HEK293T (cell line): ENCODE measurements at regions not wholly inside any gene's neighbourhood (a gene's known extent, or its start where the extent isn't known, plus 50 kb on each side); places are given as distances from the start of the nearest gene placed in this dataset.

Source experiments
- CTCF ChIA-PET: fragments of 350-600 bp; formaldehyde crosslinking; extraction: SDS; loops from one replicate; lab custom pipeline; 2021; ENCODE audit warnings: antibody characterized with exemption, inconsistent platforms; lab: Yijun Ruan, JAX
- POLR2A ChIA-PET: fragments of 350-600 bp; formaldehyde crosslinking; extraction: SDS; loops from one replicate; lab custom pipeline; 2020; ENCODE audit warnings: antibody characterized with exemption, inconsistent platforms; lab: Yijun Ruan, JAX
- DNase-seq: peaks from one replicate; pipeline ENCODE4 v3.0.0; 2012; ENCODE audit warnings: mixed read lengths; ENCODE audit errors: extremely low spot score
- ARNT ChIP-seq: fragments of 450-650 bp; IDR thresholded peaks from 2 replicates; pipeline ENCODE4 v1.6.1; 2017; ENCODE audit warnings: mild to moderate bottlenecking
- BHLHE40 ChIP-seq: fragments of 450-650 bp; IDR thresholded peaks from 2 replicates; pipeline ENCODE4 v1.6.1; 2016; ENCODE audit warnings: mild to moderate bottlenecking, moderate library complexity, borderline replicate concordance
- CTBP1 ChIP-seq: fragments of 450-650 bp; IDR thresholded peaks from 2 replicates; pipeline ENCODE4 v1.6.1; 2016; ENCODE audit warnings: borderline replicate concordance
- ELF4 ChIP-seq: fragments of 450-650 bp; IDR thresholded peaks from 2 replicates; pipeline ENCODE4 v1.6.1; 2017; ENCODE audit warnings: antibody characterized with exemption
- FOXA1 ChIP-seq: fragments of 450-650 bp; IDR thresholded peaks from 2 replicates; pipeline ENCODE4 v1.6.1; 2016; ENCODE audit warnings: mild to moderate bottlenecking
- FOXK2 ChIP-seq: fragments of 450-650 bp; IDR thresholded peaks from 2 replicates; pipeline ENCODE4 v1.6.1; 2016; ENCODE audit warnings: mild to moderate bottlenecking
- FOXM1 ChIP-seq: fragments of 450-650 bp; IDR thresholded peaks from 2 replicates; pipeline ENCODE4 v1.6.1; 2017; ENCODE audit warnings: mild to moderate bottlenecking, borderline replicate concordance
- HDGF ChIP-seq: fragments of 450-650 bp; IDR thresholded peaks from 2 replicates; pipeline ENCODE4 v1.6.1; 2017; ENCODE audit warnings: antibody characterized with exemption, borderline replicate concordance
- L3MBTL2 ChIP-seq: fragments of 450-650 bp; conservative IDR thresholded peaks from 2 replicates; pipeline ENCODE4 v1.6.1; 2016; ENCODE audit warnings: mild to moderate bottlenecking
- LEF1 ChIP-seq: fragments of 450-650 bp; IDR thresholded peaks from 2 replicates; pipeline ENCODE4 v1.6.1; 2017; ENCODE audit warnings: mild to moderate bottlenecking, borderline replicate concordance
- NFRKB ChIP-seq: fragments of 450-650 bp; IDR thresholded peaks from 2 replicates; pipeline ENCODE4 v1.6.1; 2016; ENCODE audit warnings: mild to moderate bottlenecking, moderate library complexity
- PKNOX1 ChIP-seq: fragments of 450-650 bp; IDR thresholded peaks from 2 replicates; pipeline ENCODE4 v1.6.1; 2016
- SP1 ChIP-seq: fragments of 450-650 bp; IDR thresholded peaks from 2 replicates; pipeline ENCODE4 v1.6.1; 2017
- SUZ12 ChIP-seq: fragments of 450-650 bp; IDR thresholded peaks from 2 replicates; pipeline ENCODE4 v1.6.1; 2016; ENCODE audit warnings: mild to moderate bottlenecking
- TARDBP ChIP-seq: fragments of 450-650 bp; IDR thresholded peaks from 2 replicates; pipeline ENCODE4 v1.6.1; 2016
- ZNF384 ChIP-seq: fragments of 450-650 bp; IDR thresholded peaks from 2 replicates; pipeline ENCODE4 v1.6.1; 2016

- CTCF ChIA-PET: no interaction called here
- POLR2A ChIA-PET: no interaction called here
- DNase-seq: no peak
- TF ChIP-seq SUZ12 (no peak), PKNOX1 (no peak), SP1 (no peak), ELF4 (no peak), LEF1 (no peak), FOXA1 (no peak), HDGF (no peak), NFRKB (no peak)
Observed at GRCh38 chr22:48347311-48347710, 1480.4 kb downstream of the BRD1 start.

GRCh38 chr22:48346911-48347310, 1480.8 kb downstream of the BRD1 start:
- no peak for DNase-seq
- no peak for TF ChIP-seq ELF4
- TF ChIP-seq BHLHE40: no peak
- TF ChIP-seq FOXK2: no peak
- TF ChIP-seq FOXA1: no peak
- no peak for TF ChIP-seq CTBP1
- no peak for TF ChIP-seq SP1
- no peak for TF ChIP-seq FOXM1
- TF ChIP-seq LEF1: no peak
- TF ChIP-seq HDGF: no peak
- no peak for TF ChIP-seq L3MBTL2
- no peak for TF ChIP-seq ARNT
- no peak for TF ChIP-seq PKNOX1
- no peak for TF ChIP-seq NFRKB
- TF ChIP-seq ZNF384: no peak
- TF ChIP-seq SUZ12: no peak
- TF ChIP-seq TARDBP: no peak
- ChIA-PET POLR2A (no interaction called here), CTCF (no interaction called here)

GRCh38 chr22:48346311-48346710, 1481.4 kb downstream of the BRD1 start:
- no peak for DNase-seq
- TF ChIP-seq HDGF (no peak), FOXK2 (no peak), BHLHE40 (no peak), FOXM1 (no peak), NFRKB (no peak), TARDBP (no peak), CTBP1 (no peak), L3MBTL2 (no peak), SP1 (no peak), ELF4 (no peak), FOXA1 (no peak), PKNOX1 (no peak), ZNF384 (no peak), LEF1 (no peak), ARNT (no peak)
- POLR2A ChIA-PET: no interaction called here
- CTCF ChIA-PET: no interaction called here

- ChIA-PET POLR2A (no interaction called here), CTCF (no interaction called here)
- TF ChIP-seq L3MBTL2 (no peak), PKNOX1 (no peak), FOXA1 (no peak)
- no peak for DNase-seq
Observed at GRCh38 chr22:48345631-48346030, 1482.0 kb downstream of the BRD1 start.

- POLR2A ChIA-PET: no interaction called here
- TF ChIP-seq CTBP1: no peak
- TF ChIP-seq ELF4: no peak
- no peak for TF ChIP-seq ARNT
- TF ChIP-seq BHLHE40: no peak
- TF ChIP-seq FOXA1: no peak
- TF ChIP-seq FOXK2: no peak
- no peak for TF ChIP-seq LEF1
- TF ChIP-seq L3MBTL2: no peak
- TF ChIP-seq TARDBP: no peak
- no peak for TF ChIP-seq HDGF
- no peak for TF ChIP-seq FOXM1
- TF ChIP-seq SP1: no peak
- TF ChIP-seq PKNOX1: no peak
- no peak for DNase-seq
- CTCF ChIA-PET: no interaction called here
Observed at GRCh38 chr22:48343461-48343860, 1484.2 kb downstream of the BRD1 start.

GRCh38 chr22:48342732-48343131, 1484.9 kb downstream of the BRD1 start:
- CTCF ChIA-PET: no interaction called here
- POLR2A ChIA-PET: no interaction called here
- no peak for DNase-seq
- no peak for TF ChIP-seq CTBP1
